Neuronal stem cell (in vitro differentiated cells): ENCODE measurements at regions not wholly inside any gene's neighbourhood (a gene's known extent, or its start where the extent isn't known, plus 50 kb on each side); places are given as distances from the start of the nearest gene placed in this dataset.

ENCODE experiments used
- DNase-seq: peaks from one replicate; pipeline ENCODE4 v3.0.0-alpha.2; 2013; ENCODE audit warnings: low spot score
- H2AFZ ChIP-seq: one replicate; pipeline ENCODE4 v1.6.1; 2013; ENCODE audit warnings: mild to moderate bottlenecking, low read length, inconsistent platforms
- H2AK5ac ChIP-seq: 2 replicates; pipeline ENCODE4 v1.6.1; 2013; ENCODE audit warnings: low read depth, mild to moderate bottlenecking, inconsistent platforms, low read length, moderate library complexity, mixed read lengths
- H2BK120ac ChIP-seq: 2 replicates; pipeline ENCODE4 v1.6.1; 2013; ENCODE audit warnings: low read depth, mild to moderate bottlenecking, inconsistent platforms, low read length, moderate library complexity, mixed read lengths
- H2BK12ac ChIP-seq: one replicate; pipeline ENCODE4 v1.6.1; 2013; ENCODE audit warnings: low read length, inconsistent platforms
- H2BK15ac ChIP-seq: 2 replicates; pipeline ENCODE4 v1.6.1; 2013; ENCODE audit warnings: mild to moderate bottlenecking, low read length, inconsistent platforms, mixed read lengths
- H2BK5ac ChIP-seq: one replicate; pipeline ENCODE4 v1.6.1; 2013; ENCODE audit warnings: inconsistent platforms, mild to moderate bottlenecking, low read length, moderate library complexity
- H3K14ac ChIP-seq: one replicate; pipeline ENCODE4 v1.6.1; 2013; ENCODE audit warnings: low read length, inconsistent platforms
- H3K18ac ChIP-seq: 2 replicates; pipeline ENCODE4 v1.6.1; 2013; ENCODE audit warnings: low read length, inconsistent platforms
- H3K23ac ChIP-seq: 2 replicates; pipeline ENCODE4 v1.6.1; 2013; ENCODE audit warnings: low read depth, mild to moderate bottlenecking, mixed read lengths, low read length, inconsistent platforms; ENCODE audit not compliant: poor library complexity
- H3K27ac ChIP-seq: replicated peaks from 3 replicates; pipeline ENCODE4 v1.5.1; 2013; ENCODE audit warnings: low read length, inconsistent platforms
- H3K27me3 ChIP-seq, 3 experiments: 2 replicates each; pipeline ENCODE4 v1.6.1; 2013; ENCODE audit warnings: low read length in 3 of 3, mild to moderate bottlenecking in 2 of 3, inconsistent platforms in 1 of 3, low read depth in 1 of 3, mixed read lengths in 1 of 3, moderate library complexity in 1 of 3; ENCODE audit not compliant: control insufficient read depth in 3 of 3, insufficient read depth in 3 of 3
- H3K36me3 ChIP-seq, 2 donors: replicated peaks in 1 of 2; 2 replicates each; pipeline ENCODE4 v1.6.1; 2013; ENCODE audit warnings: low read length in 2 of 2; ENCODE audit not compliant: control insufficient read depth in 2 of 2, insufficient read depth in 2 of 2
- H3K4ac ChIP-seq: 2 replicates; pipeline ENCODE4 v1.6.1; 2013; ENCODE audit warnings: inconsistent platforms, mild to moderate bottlenecking, low read length, moderate library complexity
- H3K4me1 ChIP-seq, 2 donors: 1 replicate in 1 of 2; 2 replicates in 1 of 2; pipeline ENCODE4 v1.6.1; 2013; ENCODE audit warnings: low read length in 2 of 2, low read depth in 1 of 2; ENCODE audit not compliant: control insufficient read depth in 2 of 2, insufficient read depth in 1 of 2
- H3K4me2 ChIP-seq: one replicate; pipeline ENCODE4 v1.6.1; 2013; ENCODE audit warnings: mild to moderate bottlenecking, low read length, inconsistent platforms; ENCODE audit not compliant: insufficient read depth, poor library complexity, severe bottlenecking
- H3K4me3 ChIP-seq, 2 donors: 2 replicates each; pipeline ENCODE4 v1.5.1; 2013; ENCODE audit warnings: low read length in 2 of 2, mild to moderate bottlenecking in 2 of 2, inconsistent platforms in 1 of 2, moderate library complexity in 1 of 2
- H3K79me1 ChIP-seq: one replicate; pipeline ENCODE4 v1.6.1; 2013; ENCODE audit warnings: low read depth, mild to moderate bottlenecking, inconsistent platforms, low read length, moderate library complexity
- H3K9ac ChIP-seq: one replicate; pipeline ENCODE4 v1.6.1; 2013; ENCODE audit warnings: mild to moderate bottlenecking, low read depth, low read length, inconsistent platforms; ENCODE audit not compliant: poor library complexity
- H3K9me3 ChIP-seq, 2 donors: replicated peaks in 1 of 2; 2 replicates each; pipeline versions ENCODE3 to v1.6.1; 2013; ENCODE audit warnings: low read length in 2 of 2, mild to moderate bottlenecking in 2 of 2, inconsistent platforms in 1 of 2, low read depth in 1 of 2, mixed read lengths in 1 of 2, moderate library complexity in 1 of 2; ENCODE audit not compliant: control insufficient read depth in 2 of 2, insufficient read depth in 1 of 2
- H4K8ac ChIP-seq: one replicate; pipeline ENCODE4 v1.6.1; 2013; ENCODE audit warnings: low read depth, mild to moderate bottlenecking, inconsistent platforms, low read length, moderate library complexity
- H4K91ac ChIP-seq: one replicate; pipeline ENCODE4 v1.6.1; 2013; ENCODE audit warnings: low read length, low read depth, mild to moderate bottlenecking, inconsistent platforms; ENCODE audit not compliant: poor library complexity
- WGBS, 2 donors: extraction: QIAGEN DNeasy Blood & Tissue Kit; methylation state at CpG; one replicate each; pipeline ENCODE4 v1.1.7; 2013; ENCODE audit warnings: missing lambda C conversion rate in 2 of 2, mixed read lengths in 1 of 2; ENCODE audit not compliant: insufficient read length in 2 of 2, insufficient replicate concordance in 1 of 2; ENCODE audit errors: extremely low coverage in 2 of 2; 5-methylcytosine and 5-hydroxymethylcytosine counted together

- no peak overlapping the region for H3K14ac ChIP-seq
These were observed 87.5 kb downstream of the DACT2 start for GRCh38 chr6:168232062-168232461.

GRCh38 chr6:168231393-168231957 lies 88.1 kb downstream of the DACT2 start:
- peaks cover 0 to 3% of the 10 kb centered on the region in 2 donors for H3K9me3 ChIP-seq
- H3K79me1 ChIP-seq: no peaks in the 10 kb centered on the region
- H2BK12ac ChIP-seq: no peak overlapping the region
- H2BK120ac ChIP-seq: no peak overlapping the region
- no peak overlapping the region for H2AK5ac ChIP-seq
- WGBS, 2 donors: no CpG with 5 or more reads among the region's 8 CpGs
- H2AFZ ChIP-seq: no peak overlapping the region
- no peaks in the 10 kb centered on the region for H3K36me3 ChIP-seq
- no peak overlapping the region for H3K4me3 ChIP-seq
- no peak overlapping the region for H2BK5ac ChIP-seq
- H3K27ac ChIP-seq: no peak overlapping the region
- H3K4me2 ChIP-seq: no peak overlapping the region
- H3K18ac ChIP-seq: no peak overlapping the region
- no peak overlapping the region for H3K9ac ChIP-seq
- H2BK15ac ChIP-seq: no peak overlapping the region
- H4K8ac ChIP-seq: no peak overlapping the region
- H3K27me3 ChIP-seq: no peaks in the 10 kb centered on the region
- peaks cover 10 to 24% of the 10 kb centered on the region in 2 donors for H3K4me1 ChIP-seq
- H3K14ac ChIP-seq: no peak overlapping the region
- no peak overlapping the region for H3K23ac ChIP-seq
- no peak overlapping the region for H3K4ac ChIP-seq
- no peak overlapping the region for H4K91ac ChIP-seq
- DNase-seq: no peak

More at GRCh38 chr6:168232062-168232461, 87.5 kb downstream of the DACT2 start:
- Histone ChIP-seq H3K9ac (no peak overlapping the region), H2AK5ac (no peak overlapping the region), H2AFZ (peak overlapping the region; percentile 46), H3K36me3 (no peaks in the 10 kb centered on the region), H3K27me3 (no peaks in the 10 kb centered on the region), H3K9me3 (peaks cover 0 to 3% of the 10 kb centered on the region in 2 donors), H3K23ac (no peak overlapping the region), H3K4me1 (peaks cover 5 to 18% of the 10 kb centered on the region in 2 donors), H2BK15ac (no peak overlapping the region), H3K18ac (no peak overlapping the region), H3K4me3 (no peak overlapping the region), H3K4ac (no peak overlapping the region), H4K8ac (no peak overlapping the region), H4K91ac (no peak overlapping the region), H3K27ac (no peak overlapping the region), H2BK120ac (no peak overlapping the region), H3K79me1 (no peaks in the 10 kb centered on the region), H3K4me2 (no peak overlapping the region), H2BK5ac (no peak overlapping the region), H2BK12ac (no peak overlapping the region)
- WGBS, 2 donors: no CpG with 5 or more reads among the region's 6 CpGs
- no peak for DNase-seq

- Histone ChIP-seq H3K4me2 (no peak overlapping the region), H2BK15ac (no peak overlapping the region), H3K23ac (no peak overlapping the region), H2BK12ac (no peak overlapping the region), H3K4ac (no peak overlapping the region), H3K9ac (no peak overlapping the region), H3K27me3 (peaks cover 0 to 2% (median 0%) of the 10 kb centered on the region in 3 experiments), H3K9me3 (peaks cover 0 to 3% of the 10 kb centered on the region in 2 donors), H2BK120ac (no peak overlapping the region), H3K4me1 (peaks cover 20 to 42% of the 10 kb centered on the region in 2 donors), H3K79me1 (no peaks in the 10 kb centered on the region), H2BK5ac (no peak overlapping the region), H4K8ac (no peak overlapping the region), H3K18ac (no peak overlapping the region), H3K14ac (no peak overlapping the region), H2AFZ (no peak overlapping the region), H3K36me3 (no peaks in the 10 kb centered on the region), H4K91ac (no peak overlapping the region), H3K27ac (no peak overlapping the region), H3K4me3 (no peak overlapping the region), H2AK5ac (no peak overlapping the region)
- WGBS, 2 donors: no CpG with 5 or more reads among the region's 25 CpGs
- DNase-seq: no peak
These were observed 90.2 kb downstream of the DACT2 start for GRCh38 chr6:168229368-168229752.

GRCh38 chr6:168228676-168229367 lies 90.8 kb downstream of the DACT2 start:
- H3K9me3 ChIP-seq: peaks cover 0 to 3% of the 10 kb centered on the region in 2 donors
- no peak overlapping the region for H2BK15ac ChIP-seq
- H3K4me3 ChIP-seq: no peak overlapping the region
- no peak overlapping the region for H3K9ac ChIP-seq
- no peak overlapping the region for H3K23ac ChIP-seq
- no peak overlapping the region for H4K8ac ChIP-seq
- no peak overlapping the region for H2BK5ac ChIP-seq
- no peak overlapping the region for H2BK120ac ChIP-seq
- no peak overlapping the region for H3K4ac ChIP-seq
- DNase-seq: no peak
- peaks cover 0 to 2% (median 0%) of the 10 kb centered on the region in 3 experiments for H3K27me3 ChIP-seq
- no peak overlapping the region for H2BK12ac ChIP-seq
- no peak overlapping the region for H3K27ac ChIP-seq
- H3K4me1 ChIP-seq: peaks cover 20 to 42% of the 10 kb centered on the region in 2 donors
- no peak overlapping the region for H3K18ac ChIP-seq
- no peak overlapping the region for H3K14ac ChIP-seq
- WGBS, 2 donors: no CpG with 5 or more reads among the region's 24 CpGs
- no peaks in the 10 kb centered on the region for H3K79me1 ChIP-seq
- H2AFZ ChIP-seq: no peak overlapping the region
- H3K4me2 ChIP-seq: no peak overlapping the region
- peak overlapping the region; percentile 30 for H2AK5ac ChIP-seq
- H3K36me3 ChIP-seq: no peaks in the 10 kb centered on the region
- no peak overlapping the region for H4K91ac ChIP-seq
